ENCODE measurements at regions not wholly inside any gene's neighbourhood (a gene's known extent, or its start where the extent isn't known, plus 50 kb on each side); places are given as distances from the start of the nearest gene placed in this dataset.
A peak's percentile ranks its signal among the peaks of the same experiment; 100 is the strongest.

GRCh38 chr16:65787921-65788320 lies 578.6 kb upstream of the CDH5 start:
- no peak for TF ChIP-seq CTCF (IDR thresholded peaks at IDR 0.05; ENCODE audit: insufficient read depth, low read length)
- no peak for DNase-seq (ENCODE audit: low read depth)
- H3K4me3 ChIP-seq (ENCODE audit: low read depth, low read length), result no peak overlapping the region

- DNase-seq (ENCODE audit: low read depth), result peak; percentile 77
- H3K4me3 ChIP-seq (ENCODE audit: low read depth, low read length), result no peak overlapping the region
- TF ChIP-seq CTCF (IDR thresholded peaks at IDR 0.05; ENCODE audit: insufficient read depth, low read length), result no peak
These were observed 579.6 kb upstream of the CDH5 start for GRCh38 chr16:65786916-65787315.

GRCh38 chr16:65783709-65784474 lies 582.6 kb upstream of the CDH5 start:
- TF ChIP-seq CTCF (IDR thresholded peaks at IDR 0.05; ENCODE audit: insufficient read depth, low read length), result no peak
- peak; percentile 32 for DNase-seq (ENCODE audit: low read depth)

GRCh38 chr16:65782611-65783600 lies 583.6 kb upstream of the CDH5 start:
- DNase-seq (ENCODE audit: low read depth), result peak; percentile 97
- no peak for TF ChIP-seq CTCF (IDR thresholded peaks at IDR 0.05; ENCODE audit: insufficient read depth, low read length)
- H3K4me3 ChIP-seq (ENCODE audit: low read depth, low read length), result peak overlapping the region; percentile 3

More at GRCh38 chr16:65783709-65784474, 582.6 kb upstream of the CDH5 start:
- no peak overlapping the region for H3K4me3 ChIP-seq (ENCODE audit: low read depth, low read length)

GRCh38 chr16:65781855-65782254 lies 584.6 kb upstream of the CDH5 start:
- no peak for TF ChIP-seq CTCF (IDR thresholded peaks at IDR 0.05; ENCODE audit: insufficient read depth, low read length)
- H3K4me3 ChIP-seq (ENCODE audit: low read depth, low read length), result no peak overlapping the region
- peak; percentile 10 for DNase-seq (ENCODE audit: low read depth)

- TF ChIP-seq CTCF (IDR thresholded peaks at IDR 0.05; ENCODE audit: insufficient read depth, low read length), result no peak
- no peak overlapping the region for H3K4me3 ChIP-seq (ENCODE audit: low read depth, low read length)
- DNase-seq (ENCODE audit: low read depth), result peak; percentile 61
These were observed 585.1 kb upstream of the CDH5 start for GRCh38 chr16:65781363-65781762.

Data from fibroblast of the aortic adventitia (primary cell).